Suppressor macrophage treated with lipopolysaccharide for 1 hour (primary cell): ENCODE measurements at regions not wholly inside any gene's neighbourhood (a gene's known extent, or its start where the extent isn't known, plus 50 kb on each side); places are given as distances from the start of the nearest gene placed in this dataset.
"Not testable (repeated sequence)": the region's sequence is repeated elsewhere in the genome, so short reads cannot be mapped to it uniquely, and the experiment has no call there.

Experiments used
- DNase-seq, 3 donors: peaks; one replicate each; pipeline ENCODE4 v3.0.0-alpha.2; 2020 to 2022

- not testable (repeated sequence) for DNase-seq
Observed at GRCh38 chr18:7178568-7178967, 52.3 kb upstream of the LRRC30 start.

DNA sequence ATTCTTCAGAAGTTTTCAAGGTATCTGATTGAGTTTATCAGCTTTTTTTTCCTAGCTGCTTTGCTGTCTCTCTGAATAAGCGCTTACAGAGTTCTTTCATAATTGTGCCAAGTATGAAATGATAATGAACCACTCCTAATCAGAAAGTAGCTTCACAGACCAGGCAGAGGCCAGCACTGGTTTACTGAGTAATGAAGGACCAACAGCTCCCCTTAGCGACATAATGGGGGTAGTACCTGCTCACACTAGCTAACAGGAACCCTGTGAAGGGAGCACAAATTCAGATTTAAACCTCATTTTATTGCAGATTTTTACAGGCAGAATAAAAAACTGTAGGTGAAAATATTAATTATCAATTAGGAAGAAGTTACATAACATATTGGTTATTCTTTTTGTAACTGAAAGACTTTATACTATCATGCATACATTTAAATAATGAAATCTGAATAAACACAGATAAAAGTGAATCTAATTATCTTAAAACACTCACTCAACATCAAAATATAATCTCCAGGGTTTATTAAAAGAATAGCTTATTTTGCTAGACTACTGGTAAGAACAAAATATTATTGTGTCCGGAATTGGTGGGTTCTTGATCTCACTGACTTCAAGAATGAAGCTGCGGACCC lies 53.7 kb upstream of the LRRC30 start:
- peak; percentile 39 to 59 (median 59) for DNase-seq

GRCh38 chr18:7174344-7175095 lies 56.4 kb upstream of the LRRC30 start:
- peak in 2 of 3 donors; percentile 15 to 43 for DNase-seq

DNA sequence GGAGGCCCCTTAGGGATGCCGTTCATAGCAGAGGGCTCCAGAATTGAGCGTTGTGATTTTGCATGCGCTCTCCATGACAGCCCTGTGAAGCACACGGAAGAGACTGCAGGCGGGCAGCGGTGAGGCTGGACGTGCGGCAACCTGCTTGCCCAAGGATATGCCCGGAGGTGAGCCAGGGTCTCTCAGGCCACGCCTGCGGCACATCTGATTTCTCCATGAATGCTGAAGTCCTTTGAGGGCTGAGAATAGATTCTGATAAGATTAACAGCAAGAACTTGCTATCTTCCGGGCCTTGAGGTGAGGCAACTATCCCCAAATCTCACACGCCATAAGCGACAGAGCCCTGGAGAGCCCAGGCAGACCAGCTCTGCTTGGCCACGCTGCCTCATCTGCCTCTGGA lies 55.6 kb upstream of the LAMA1 start:
- DNase-seq: no peak

DNA sequence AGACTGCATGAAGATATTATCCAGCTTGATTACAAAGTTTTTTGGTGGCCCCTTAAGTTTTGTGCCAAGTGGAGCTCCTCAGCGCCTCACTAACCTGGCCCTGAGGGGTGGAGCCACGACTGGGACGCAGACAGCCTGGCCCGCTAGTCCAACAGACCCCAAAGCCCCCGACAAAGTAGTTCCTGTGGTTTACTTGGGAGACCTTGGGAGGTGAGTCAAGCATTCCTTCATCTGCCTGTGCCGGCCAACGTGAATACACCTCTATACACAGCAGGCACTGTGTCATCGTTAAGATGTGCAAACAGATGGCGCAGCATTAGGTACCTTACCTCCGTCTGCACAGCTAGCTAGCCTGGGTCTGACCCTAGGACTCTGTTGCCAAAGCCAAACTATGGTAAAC lies 55.0 kb upstream of the LAMA1 start:
- no peak for DNase-seq

- DNase-seq: no peak
Observed at GRCh38 chr18:7170292-7170691, 52.7 kb upstream of the LAMA1 start.

- DNase-seq: no peak
Observed at GRCh38 chr18:7169601-7170000, 52.0 kb upstream of the LAMA1 start.

GRCh38 chr18:7168408-7168807 lies 50.8 kb upstream of the LAMA1 start:
- no peak for DNase-seq
